Type B pancreatic cell (in vitro differentiated cells): ENCODE measurements at regions not wholly inside any gene's neighbourhood (a gene's known extent, or its start where the extent isn't known, plus 50 kb on each side); places are given as distances from the start of the nearest gene placed in this dataset.
"Not testable (repeated sequence)": the region's sequence is repeated elsewhere in the genome, so short reads cannot be mapped to it uniquely, and the experiment has no call there.

Experiments used
- DNase-seq: peaks from one replicate; pipeline ENCODE4 v3.0.0; 2021; ENCODE audit warnings: mixed read lengths; ENCODE audit not compliant: unreplicated experiment; ENCODE audit errors: extremely low spot score
- H3K27ac Mint-ChIP-seq: 2 replicates; pipeline ENCODE4 v1.8.0; 2021; ENCODE audit warnings: mild to moderate bottlenecking, mixed read lengths
- H3K27me3 Mint-ChIP-seq: 2 replicates; pipeline ENCODE4 v1.8.0; 2021; ENCODE audit warnings: mixed read lengths
- H3K36me3 Mint-ChIP-seq: 2 replicates; pipeline ENCODE4 v1.8.0; 2021; ENCODE audit warnings: mixed read lengths
- H3K4me1 Mint-ChIP-seq: one replicate; pipeline ENCODE4 v1.8.0; 2021; ENCODE audit warnings: mixed read lengths; ENCODE audit not compliant: unreplicated experiment
- H3K4me3 Mint-ChIP-seq: 2 replicates; pipeline ENCODE4 v1.8.0; 2021; ENCODE audit warnings: mild to moderate bottlenecking, mixed read lengths
- H3K9me3 Mint-ChIP-seq: 2 replicates; pipeline ENCODE4 v1.8.0; 2021; ENCODE audit warnings: mixed read lengths
- CTCF ChIP-seq: fragments of 200-600 bp; sonication (generic); conservative IDR thresholded peaks from 2 replicates; pipeline ENCODE4 v1.5.0; 2021; ENCODE audit warnings: antibody characterized with exemption, mild to moderate bottlenecking

DNA sequence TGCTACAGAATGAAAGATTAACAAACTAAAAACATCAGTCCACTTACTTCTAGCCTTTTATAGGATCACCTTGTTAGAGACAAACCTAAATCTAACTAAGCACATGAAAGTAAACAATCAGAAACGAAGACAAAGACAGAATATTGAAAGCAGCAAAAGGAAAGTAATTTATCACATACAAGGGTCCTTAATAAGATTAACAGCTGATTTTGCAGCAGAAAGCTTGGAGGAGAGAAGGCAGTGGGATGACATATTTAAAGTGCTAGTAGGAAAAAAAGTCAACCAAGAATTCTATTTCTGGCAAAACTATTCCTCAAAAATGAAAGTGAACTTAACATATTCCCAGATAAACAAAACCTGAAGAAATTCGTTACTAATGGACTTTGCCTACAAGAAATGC lies 286.4 kb downstream of the RWDD3 start:
- H3K36me3 Mint-ChIP-seq, result no peaks in the 10 kb centered on the region

GRCh38 chr1:95532335-95532734 lies 298.3 kb downstream of the RWDD3 start:
- TF ChIP-seq CTCF, result no peak
- Mint-ChIP-seq H3K27me3 (no peaks in the 10 kb centered on the region), H3K4me3 (no peak overlapping the region), H3K27ac (no peak overlapping the region), H3K9me3 (no peaks in the 10 kb centered on the region), H3K4me1 (no peaks in the 10 kb centered on the region), H3K36me3 (no peaks in the 10 kb centered on the region)
- no peak for DNase-seq

More for the DNA sequence above, 286.4 kb downstream of the RWDD3 start:
- Mint-ChIP-seq H3K9me3 (peaks cover 9% of the 10 kb centered on the region), H3K27ac (no peak overlapping the region), H3K27me3 (no peaks in the 10 kb centered on the region), H3K4me3 (no peak overlapping the region), H3K4me1 (no peaks in the 10 kb centered on the region)
- no peak for DNase-seq
- TF ChIP-seq CTCF, result no peak

DNA sequence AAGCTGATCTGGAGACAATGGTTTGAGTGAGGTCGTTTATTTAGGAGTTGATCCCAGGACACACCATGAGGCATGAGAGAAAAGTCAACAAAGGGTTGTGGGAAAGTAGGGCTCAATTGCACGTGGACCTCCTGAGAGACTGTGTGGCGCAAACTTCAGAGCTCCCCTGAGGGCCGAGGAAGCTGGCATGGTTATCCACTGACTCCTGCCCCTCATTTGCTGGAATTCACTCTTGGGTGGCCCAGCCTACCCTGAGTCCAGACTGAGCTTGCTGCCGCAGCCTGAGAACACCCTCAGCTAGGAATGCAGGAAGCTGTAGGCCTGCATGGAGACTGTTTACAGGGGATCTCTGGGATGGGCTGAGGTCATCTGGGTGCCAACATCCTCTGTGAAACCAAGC lies 301.0 kb downstream of the RWDD3 start:
- no peak overlapping the region for H3K27ac Mint-ChIP-seq

DNA sequence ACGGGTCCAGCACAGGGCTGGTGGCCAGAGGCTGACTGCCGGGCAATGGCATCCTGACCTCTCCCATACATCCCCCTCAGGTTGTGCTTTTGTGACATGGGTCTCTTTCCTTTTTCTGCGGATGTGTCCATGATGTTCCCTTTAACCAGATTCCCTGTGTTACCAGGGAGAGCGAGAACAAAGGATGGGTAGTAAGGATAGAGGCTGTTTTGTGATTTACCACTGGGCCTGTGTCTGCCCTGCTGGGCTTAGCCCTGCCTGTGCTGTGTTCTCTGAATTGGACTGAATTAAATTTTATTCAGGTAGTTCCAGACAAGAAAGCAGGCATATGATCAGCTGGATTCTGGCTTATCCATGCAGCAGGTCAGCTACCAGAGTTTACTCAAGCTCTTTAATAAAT lies 301.6 kb downstream of the RWDD3 start:
- no peak overlapping the region for H3K4me3 Mint-ChIP-seq
- H3K27me3 Mint-ChIP-seq, result no peaks in the 10 kb centered on the region
- H3K36me3 Mint-ChIP-seq, result no peaks in the 10 kb centered on the region
- TF ChIP-seq CTCF, result no peak
- no peak overlapping the region for H3K27ac Mint-ChIP-seq
- DNase-seq, result no peak
- H3K9me3 Mint-ChIP-seq, result no peaks in the 10 kb centered on the region
- H3K4me1 Mint-ChIP-seq, result no peaks in the 10 kb centered on the region

More for the DNA sequence above, 301.0 kb downstream of the RWDD3 start:
- Mint-ChIP-seq H3K9me3 (no peaks in the 10 kb centered on the region), H3K4me3 (no peak overlapping the region), H3K27me3 (no peaks in the 10 kb centered on the region), H3K4me1 (no peaks in the 10 kb centered on the region), H3K36me3 (no peaks in the 10 kb centered on the region)
- no peak for TF ChIP-seq CTCF
- no peak for DNase-seq

DNA sequence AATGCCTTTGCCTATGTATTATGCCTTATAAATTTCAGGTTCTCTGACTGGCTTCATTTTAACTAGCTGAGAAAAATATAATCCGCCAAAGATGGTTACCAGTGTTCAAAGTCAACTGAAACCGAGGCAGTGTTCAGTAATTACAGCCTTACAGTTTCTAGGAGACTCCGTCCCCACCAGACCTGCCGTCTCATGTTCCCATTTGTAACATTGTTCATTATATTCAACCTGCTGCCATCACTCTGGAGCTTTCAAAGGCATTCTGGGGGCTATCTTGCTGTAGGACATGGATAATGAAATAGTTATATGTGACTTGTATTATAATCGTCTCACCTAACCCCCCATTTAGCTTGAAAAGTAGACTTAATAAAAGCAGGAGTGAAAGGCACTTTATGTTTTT lies 302.5 kb downstream of the RWDD3 start:
- no peaks in the 10 kb centered on the region for H3K36me3 Mint-ChIP-seq
- no peaks in the 10 kb centered on the region for H3K27me3 Mint-ChIP-seq
- TF ChIP-seq CTCF, result no peak
- no peaks in the 10 kb centered on the region for H3K9me3 Mint-ChIP-seq
- no peak for DNase-seq
- no peak overlapping the region for H3K4me3 Mint-ChIP-seq
- H3K27ac Mint-ChIP-seq, result no peak overlapping the region
- H3K4me1 Mint-ChIP-seq, result no peaks in the 10 kb centered on the region

DNA sequence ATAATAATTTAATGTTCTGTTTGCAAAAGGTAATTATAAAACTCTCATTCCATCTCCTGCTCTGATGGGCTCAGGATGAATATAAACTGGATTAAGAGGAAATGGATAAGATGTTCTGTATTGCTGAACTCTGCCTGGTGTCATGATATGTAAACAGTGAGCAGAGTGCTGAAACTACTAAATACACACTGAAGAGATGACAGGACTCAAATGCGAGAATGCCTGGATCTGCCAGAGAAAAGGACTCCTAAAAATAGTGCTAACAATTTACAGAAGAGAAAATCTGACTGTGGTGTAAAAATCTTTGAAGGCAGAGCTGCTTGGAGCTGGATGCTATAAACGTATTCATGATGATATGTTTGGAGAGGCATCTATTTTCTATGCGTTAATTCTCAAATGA lies 303.2 kb downstream of the RWDD3 start:
- Mint-ChIP-seq H3K27ac (no peak overlapping the region), H3K4me3 (no peak overlapping the region), H3K27me3 (no peaks in the 10 kb centered on the region), H3K36me3 (no peaks in the 10 kb centered on the region), H3K9me3 (no peaks in the 10 kb centered on the region), H3K4me1 (no peaks in the 10 kb centered on the region)
- no peak for TF ChIP-seq CTCF
- no peak for DNase-seq

DNA sequence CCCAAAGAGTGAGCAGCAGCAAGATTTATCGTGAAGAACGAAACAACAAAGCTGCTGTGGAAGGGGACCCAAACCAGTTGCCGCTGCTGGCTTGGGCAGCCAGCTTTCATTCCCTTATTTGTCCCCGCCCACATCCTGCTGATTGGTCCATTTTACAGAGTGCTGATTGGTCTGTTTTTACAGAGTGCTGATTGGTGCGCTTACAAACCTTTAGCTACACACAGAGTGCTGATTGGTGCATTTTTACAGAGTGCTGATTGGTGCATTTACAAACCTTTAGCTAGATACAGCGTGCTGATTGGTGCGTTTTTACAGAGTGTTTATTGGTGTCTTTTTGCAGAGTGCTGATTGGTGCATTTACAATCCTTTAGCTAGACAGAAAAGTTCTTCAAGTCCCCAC lies 304.2 kb downstream of the RWDD3 start:
- H3K36me3 Mint-ChIP-seq, H3K4me1 Mint-ChIP-seq, H3K9me3 Mint-ChIP-seq, H3K27me3 Mint-ChIP-seq, DNase-seq, H3K27ac Mint-ChIP-seq, H3K4me3 Mint-ChIP-seq: not testable (repeated sequence)
